CD14-positive monocyte (primary cell): ENCODE measurements at regions not wholly inside any gene's neighbourhood (a gene's known extent, or its start where the extent isn't known, plus 50 kb on each side); places are given as distances from the start of the nearest gene placed in this dataset.

ENCODE experiments used
- DNase-seq, 3 donors: peaks; one replicate each; pipeline ENCODE4 v3.0.0-alpha.2; 2011 to 2022
- H2AFZ ChIP-seq: 2 replicates; pipeline ENCODE4 v1.6.0; 2012; ENCODE audit warnings: mild to moderate bottlenecking, low read depth, low read length, inconsistent platforms; ENCODE audit not compliant: insufficient read depth, poor library complexity, severe bottlenecking
- H3K27ac ChIP-seq, 2 donors: 1 replicate in 1 of 2; 2 replicates in 1 of 2; pipeline ENCODE4 v1.5.1; 2012 to 2013; ENCODE audit warnings: low read length in 2 of 2, control low read depth in 1 of 2, inconsistent platforms in 1 of 2, low read depth in 1 of 2, mild to moderate bottlenecking in 1 of 2
- H3K27me3 ChIP-seq, 2 donors: one replicate each; pipeline versions ENCODE4 v1.6.0 to v1.6.1; 2011 to 2013; ENCODE audit warnings: low read length in 2 of 2; ENCODE audit not compliant: control insufficient read depth in 2 of 2, insufficient read depth in 2 of 2
- H3K36me3 ChIP-seq, 2 donors: replicated peaks in 1 of 2; 1 replicate in 1 of 2; 2 replicates in 1 of 2; pipeline versions ENCODE4 v1.5.1 to v1.6.1; 2012 to 2013; ENCODE audit warnings: low read length in 2 of 2, control low read depth in 1 of 2, inconsistent platforms in 1 of 2, mild to moderate bottlenecking in 1 of 2; ENCODE audit not compliant: insufficient read depth in 2 of 2, control insufficient read depth in 1 of 2
- H3K4me1 ChIP-seq, 2 donors: 1 replicate in 1 of 2; 2 replicates in 1 of 2; pipeline versions ENCODE4 v1.5.1 to v1.6.1; 2012 to 2013; ENCODE audit warnings: low read length in 2 of 2, control low read depth in 1 of 2, inconsistent platforms in 1 of 2, mild to moderate bottlenecking in 1 of 2, moderate library complexity in 1 of 2; ENCODE audit not compliant: insufficient read depth in 2 of 2, control insufficient read depth in 1 of 2
- H3K4me2 ChIP-seq: replicated peaks from 2 replicates; pipeline ENCODE3; 2012; ENCODE audit warnings: low read length, moderate library complexity, mild to moderate bottlenecking; ENCODE audit not compliant: poor library complexity, severe bottlenecking; ENCODE audit errors: extremely low read depth
- H3K4me3 ChIP-seq, 3 experiments: fragments of 200-600 bp in 1 of 3; sonication (generic) in 1 of 3; replicated peaks in 1 of 3; 1 replicate in 2 of 3; 2 replicates in 1 of 3; pipeline ENCODE4 v1.5.1; 2011 to 2013; ENCODE audit warnings: low read length in 3 of 3, mild to moderate bottlenecking in 3 of 3, control low read depth in 2 of 3, low read depth in 2 of 3, inconsistent platforms in 1 of 3, moderate library complexity in 1 of 3
- H3K79me2 ChIP-seq: 2 replicates; pipeline ENCODE4 v1.6.0; 2012; ENCODE audit warnings: mild to moderate bottlenecking, control low read depth, inconsistent platforms, low read length, moderate library complexity; ENCODE audit not compliant: insufficient read depth
- H3K9ac ChIP-seq: 2 replicates; pipeline ENCODE4 v1.6.0; 2017; ENCODE audit warnings: low read length, mild to moderate bottlenecking; ENCODE audit not compliant: insufficient read depth, poor library complexity, severe bottlenecking
- H3K9me3 ChIP-seq, 2 donors: replicated peaks in 1 of 2; 1 replicate in 1 of 2; 2 replicates in 1 of 2; pipeline versions ENCODE4 v1.5.1 to v1.6.1; 2012 to 2013; ENCODE audit warnings: low read length in 2 of 2, control low read depth in 1 of 2; ENCODE audit not compliant: control insufficient read depth in 1 of 2, insufficient read depth in 1 of 2
- H4K20me1 ChIP-seq: 2 replicates; pipeline ENCODE4 v1.6.0; 2012; ENCODE audit warnings: mild to moderate bottlenecking, low read length, control low read depth, moderate library complexity; ENCODE audit not compliant: insufficient read depth
- H3K27ac Mint-ChIP-seq, 7 donors: one replicate each; pipeline ENCODE4 v1.8.0; 2020; ENCODE audit warnings: mild to moderate bottlenecking in 7 of 7, mixed read lengths in 7 of 7, moderate library complexity in 6 of 7, inconsistent platforms in 2 of 7
- H3K27me3 Mint-ChIP-seq, 3 donors: one replicate each; pipeline ENCODE4 v1.8.0; 2021 to 2022; ENCODE audit warnings: low read depth in 3 of 3, mild to moderate bottlenecking in 3 of 3, mixed read lengths in 3 of 3, moderate library complexity in 3 of 3, inconsistent platforms in 1 of 3
- H3K36me3 Mint-ChIP-seq, 2 donors: one replicate each; pipeline ENCODE4 v1.8.0; 2020; ENCODE audit warnings: mixed read lengths in 2 of 2, inconsistent platforms in 1 of 2, mild to moderate bottlenecking in 1 of 2
- H3K4me1 Mint-ChIP-seq: one replicate; pipeline ENCODE4 v1.8.0; 2020; ENCODE audit warnings: mild to moderate bottlenecking, mixed read lengths
- H3K4me3 Mint-ChIP-seq, 2 donors: one replicate each; pipeline ENCODE4 v1.8.0; 2020; ENCODE audit warnings: mild to moderate bottlenecking in 2 of 2, mixed read lengths in 2 of 2, moderate library complexity in 1 of 2
- H3K9me3 Mint-ChIP-seq, 7 donors: one replicate each; pipeline ENCODE4 v1.8.0; 2020 to 2022; ENCODE audit warnings: mixed read lengths in 7 of 7, mild to moderate bottlenecking in 6 of 7, moderate library complexity in 6 of 7, inconsistent platforms in 2 of 7
- CTCF ChIP-seq: fragments of 200-600 bp; IDR thresholded peaks from one replicate; pipeline ENCODE4 v1.8.0; 2022; ENCODE audit warnings: antibody characterized with exemption, mild to moderate bottlenecking
- WGBS: methylation state at CpG from one replicate; pipeline ENCODE4 v1.1.5; 2013; ENCODE audit warnings: missing lambda C conversion rate; ENCODE audit not compliant: insufficient coverage; 5-methylcytosine and 5-hydroxymethylcytosine counted together
- intact Hi-C, 2 donors: fragments of 100-400 bp; cut with micrococcal nuclease; formaldehyde crosslinking; loops; one replicate each; pipeline versions ENCODE4 v1.15.0 to v1.15.1; 2023

GRCh38 chr13:104796581-104796980, 1730.4 kb upstream of the SLC10A2 start:
- Histone ChIP-seq H3K27ac (no peak overlapping the region), H3K4me3 (no peak overlapping the region), H3K9ac (no peak overlapping the region), H2AFZ (no peak overlapping the region), H3K9me3 (no peaks in the 10 kb centered on the region), H3K4me1 (no peaks in the 10 kb centered on the region), H3K27me3 (no peaks in the 10 kb centered on the region), H3K36me3 (no peaks in the 10 kb centered on the region), H3K4me2 (no peak overlapping the region), H3K79me2 (no peaks in the 10 kb centered on the region), H4K20me1 (no peaks in the 10 kb centered on the region)
- H3K4me3 Mint-ChIP-seq = no peak overlapping the region
- no peak for DNase-seq
- intact Hi-C loops = no loop called here
- peaks cover 0 to 5% (median 0%) of the 10 kb centered on the region in 7 donors for H3K9me3 Mint-ChIP-seq
- H3K27ac Mint-ChIP-seq = no peak overlapping the region
- no peak for TF ChIP-seq CTCF
- no CpG with 5 or more reads among the region's 2 CpGs for WGBS
- no peaks in the 10 kb centered on the region for H3K4me1 Mint-ChIP-seq
- H3K27me3 Mint-ChIP-seq = peaks cover 0 to 3% (median 0%) of the 10 kb centered on the region in 3 donors
- H3K36me3 Mint-ChIP-seq = no peaks in the 10 kb centered on the region

GRCh38 chr13:104785952-104786351, 1719.7 kb upstream of the SLC10A2 start:
- no peaks in the 10 kb centered on the region for H3K27me3 Mint-ChIP-seq
- no peak overlapping the region for H3K27ac ChIP-seq
- no peak for DNase-seq
- H3K4me3 Mint-ChIP-seq = no peak overlapping the region
- no peaks in the 10 kb centered on the region for H3K4me1 ChIP-seq
- no peak overlapping the region for H2AFZ ChIP-seq
- H3K4me3 ChIP-seq = no peak overlapping the region
- H3K27me3 ChIP-seq = no peaks in the 10 kb centered on the region
- H3K79me2 ChIP-seq = no peaks in the 10 kb centered on the region
- 100% methylated on average over 3 of the region's 5 CpGs for WGBS
- H3K36me3 Mint-ChIP-seq = no peaks in the 10 kb centered on the region
- H3K9me3 Mint-ChIP-seq = peaks cover 0 to 11% (median 7%) of the 10 kb centered on the region in 7 donors
- no peak overlapping the region for H3K9ac ChIP-seq
- TF ChIP-seq CTCF = no peak
- H3K4me1 Mint-ChIP-seq = no peaks in the 10 kb centered on the region
- no peaks in the 10 kb centered on the region for H3K36me3 ChIP-seq
- intact Hi-C loops = no loop called here
- H3K4me2 ChIP-seq = no peak overlapping the region
- H3K9me3 ChIP-seq = peaks cover 0 to 8% of the 10 kb centered on the region in 2 donors
- H3K27ac Mint-ChIP-seq = no peak overlapping the region
- no peaks in the 10 kb centered on the region for H4K20me1 ChIP-seq
